ENCODE measurements at regions not wholly inside any gene's neighbourhood (a gene's known extent, or its start where the extent isn't known, plus 50 kb on each side); places are given as distances from the start of the nearest gene placed in this dataset.

- no peak for DNase-seq
- Mint-ChIP-seq H3K4me3 (no peak overlapping the region), H3K27me3 (ENCODE audit: low read depth, poor library complexity) (peaks cover 3% of the 10 kb centered on the region), H3K36me3 (ENCODE audit: low read depth) (peaks cover 89% of the 10 kb centered on the region), H3K27ac (peak overlapping the region; percentile 68), H3K4me1 (peaks cover 49% of the 10 kb centered on the region), H3K9me3 (no peaks in the 10 kb centered on the region)
- TF ChIP-seq CTCF (IDR thresholded peaks at IDR 0.05), result no peak
Observed at GRCh38 chr6:21816231-21816630, 222.7 kb downstream of the SOX4 start.

- Mint-ChIP-seq H3K36me3 (ENCODE audit: low read depth) (peaks cover 58% of the 10 kb centered on the region), H3K27ac (peak overlapping the region; percentile 57), H3K4me1 (peaks cover 39% of the 10 kb centered on the region), H3K9me3 (no peaks in the 10 kb centered on the region), H3K27me3 (ENCODE audit: low read depth, poor library complexity) (peaks cover 3% of the 10 kb centered on the region), H3K4me3 (no peak overlapping the region)
- TF ChIP-seq CTCF (IDR thresholded peaks at IDR 0.05), result no peak
- DNase-seq, result no peak
Observed at GRCh38 chr6:21820442-21820841, 226.9 kb downstream of the SOX4 start.

GRCh38 chr6:21823371-21823770 is 229.8 kb downstream of the SOX4 start:
- H3K4me3 Mint-ChIP-seq, result no peak overlapping the region
- H3K27ac Mint-ChIP-seq, result peak overlapping the region; percentile 27
- no peaks in the 10 kb centered on the region for H3K9me3 Mint-ChIP-seq
- H3K27me3 Mint-ChIP-seq (ENCODE audit: low read depth, poor library complexity), result peaks cover 2% of the 10 kb centered on the region
- TF ChIP-seq CTCF (IDR thresholded peaks at IDR 0.05), result no peak
- no peak for DNase-seq
- peaks cover 33% of the 10 kb centered on the region for H3K36me3 Mint-ChIP-seq (ENCODE audit: low read depth)
- peaks cover 58% of the 10 kb centered on the region for H3K4me1 Mint-ChIP-seq

- Mint-ChIP-seq H3K9me3 (no peaks in the 10 kb centered on the region), H3K4me3 (peak overlapping the region; percentile 3), H3K4me1 (peaks cover 71% of the 10 kb centered on the region), H3K36me3 (ENCODE audit: low read depth) (peaks cover 22% of the 10 kb centered on the region), H3K27ac (peak overlapping the region; percentile 81), H3K27me3 (ENCODE audit: low read depth, poor library complexity) (no peaks in the 10 kb centered on the region)
- TF ChIP-seq CTCF (IDR thresholded peaks at IDR 0.05), result no peak
- DNase-seq, result no peak
Observed at GRCh38 chr6:21824431-21825177, 231.1 kb downstream of the SOX4 start.

- Mint-ChIP-seq H3K9me3 (no peaks in the 10 kb centered on the region), H3K4me1 (peaks cover 85% of the 10 kb centered on the region), H3K27ac (peak overlapping the region; percentile 96), H3K36me3 (ENCODE audit: low read depth) (peaks cover 12% of the 10 kb centered on the region), H3K4me3 (peak overlapping the region; percentile 36), H3K27me3 (ENCODE audit: low read depth, poor library complexity) (no peaks in the 10 kb centered on the region)
- no peak for TF ChIP-seq CTCF (IDR thresholded peaks at IDR 0.05)
- no peak for DNase-seq
Observed at GRCh38 chr6:21826023-21826422, 232.5 kb downstream of the SOX4 start.

GRCh38 chr6:21826904-21827303 is 233.4 kb downstream of the SOX4 start:
- H3K4me1 Mint-ChIP-seq, result peaks cover 94% of the 10 kb centered on the region
- H3K27ac Mint-ChIP-seq, result peak overlapping the region; percentile 94
- no peak for TF ChIP-seq CTCF (IDR thresholded peaks at IDR 0.05)
- no peaks in the 10 kb centered on the region for H3K9me3 Mint-ChIP-seq
- H3K27me3 Mint-ChIP-seq (ENCODE audit: low read depth, poor library complexity), result no peaks in the 10 kb centered on the region
- no peak for DNase-seq
- H3K36me3 Mint-ChIP-seq (ENCODE audit: low read depth), result peaks cover 7% of the 10 kb centered on the region
- no peak overlapping the region for H3K4me3 Mint-ChIP-seq
